IPS-18a (cell line): ENCODE measurements at regions not wholly inside any gene's neighbourhood (a gene's known extent, or its start where the extent isn't known, plus 50 kb on each side); places are given as distances from the start of the nearest gene placed in this dataset.

Source experiments
- H3K27ac ChIP-seq: one replicate; pipeline ENCODE4 v1.5.1; 2013; ENCODE audit warnings: low read length
- H3K27me3 ChIP-seq: one replicate; pipeline ENCODE4 v1.6.1; 2013; ENCODE audit warnings: mild to moderate bottlenecking, low read length; ENCODE audit not compliant: control insufficient read depth, insufficient read depth
- H3K36me3 ChIP-seq: one replicate; pipeline ENCODE4 v1.6.1; 2013; ENCODE audit warnings: low read depth, low read length; ENCODE audit not compliant: control insufficient read depth
- H3K4me1 ChIP-seq: one replicate; pipeline ENCODE4 v1.6.1; 2013; ENCODE audit warnings: low read depth, low read length; ENCODE audit not compliant: control insufficient read depth
- H3K4me3 ChIP-seq: one replicate; pipeline ENCODE4 v1.5.1; 2013; ENCODE audit warnings: low read length
- H3K9ac ChIP-seq: one replicate; pipeline ENCODE4 v1.6.1; 2013; ENCODE audit warnings: mild to moderate bottlenecking, low read length, moderate library complexity
- H3K9me3 ChIP-seq: one replicate; pipeline ENCODE4 v1.6.1; 2013; ENCODE audit warnings: low read depth, low read length; ENCODE audit not compliant: control insufficient read depth

DNA sequence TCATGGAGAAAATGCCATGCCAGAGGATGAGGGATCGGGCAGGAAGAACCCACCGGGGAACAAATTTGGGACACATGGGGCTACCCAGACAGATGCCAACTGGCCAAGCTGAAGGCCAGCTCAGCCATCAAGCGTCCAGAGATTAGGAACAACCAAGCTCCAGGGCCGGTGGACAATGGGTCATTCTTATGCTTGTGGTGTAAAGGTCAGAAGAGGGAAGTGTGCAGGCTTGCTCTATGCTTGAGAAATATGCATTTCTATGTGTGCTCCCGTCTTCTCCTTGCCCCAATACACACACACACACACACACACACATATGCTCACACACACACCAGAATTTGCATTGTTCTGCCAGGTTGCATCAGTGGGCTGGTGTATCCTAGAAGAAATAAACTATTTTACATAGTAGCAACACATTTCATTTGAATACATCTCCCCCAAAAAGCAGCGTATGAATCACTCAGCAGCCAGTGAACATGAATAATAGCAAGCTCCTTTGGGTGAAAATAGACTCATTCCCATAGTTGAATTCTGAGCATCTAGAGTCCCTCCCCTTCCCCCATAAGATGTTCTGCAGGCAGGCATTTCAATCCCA is 201.9 kb upstream of the PPARGC1A start:
- Histone ChIP-seq H3K9me3 (no peaks in the 10 kb centered on the region), H3K4me3 (no peak overlapping the region), H3K9ac (no peak overlapping the region), H3K27me3 (no peaks in the 10 kb centered on the region), H3K36me3 (no peaks in the 10 kb centered on the region), H3K27ac (no peak overlapping the region), H3K4me1 (no peaks in the 10 kb centered on the region)

DNA sequence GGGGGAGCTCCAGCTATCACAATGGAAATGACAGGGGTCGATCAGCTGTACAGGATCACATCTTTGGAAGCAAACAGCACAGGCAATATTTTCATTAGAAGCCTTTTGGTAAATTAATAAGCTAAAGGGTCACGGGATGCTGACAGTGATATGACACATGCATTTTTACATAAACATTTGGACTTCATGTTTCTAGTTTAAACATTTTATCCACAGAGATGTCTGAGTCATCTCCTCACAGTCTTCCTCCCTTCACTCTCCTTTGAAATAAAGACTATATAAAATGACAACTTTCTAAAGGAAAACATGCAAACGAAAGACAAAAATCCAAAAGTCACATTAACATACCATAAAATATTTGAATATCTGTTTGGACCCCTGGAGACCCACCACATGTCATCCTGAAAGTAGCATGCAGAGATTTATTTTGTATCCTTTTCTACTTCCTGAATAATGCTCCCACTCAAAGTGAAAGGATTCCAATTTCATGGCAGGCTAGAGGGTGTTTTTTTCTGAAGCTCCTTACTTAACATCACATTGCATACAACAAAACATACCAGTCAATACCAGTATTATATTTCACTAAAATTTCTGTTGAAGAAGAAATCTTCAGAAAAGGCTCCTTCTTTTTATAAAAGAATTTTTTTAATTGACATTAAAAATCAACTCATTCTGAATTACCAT is 200.1 kb upstream of the PPARGC1A start:
- no peaks in the 10 kb centered on the region for H3K27me3 ChIP-seq
- H3K4me1 ChIP-seq: no peaks in the 10 kb centered on the region
- H3K9ac ChIP-seq: no peak overlapping the region
- no peaks in the 10 kb centered on the region for H3K9me3 ChIP-seq
- H3K36me3 ChIP-seq: no peaks in the 10 kb centered on the region
- H3K27ac ChIP-seq: no peak overlapping the region
- H3K4me3 ChIP-seq: no peak overlapping the region

DNA sequence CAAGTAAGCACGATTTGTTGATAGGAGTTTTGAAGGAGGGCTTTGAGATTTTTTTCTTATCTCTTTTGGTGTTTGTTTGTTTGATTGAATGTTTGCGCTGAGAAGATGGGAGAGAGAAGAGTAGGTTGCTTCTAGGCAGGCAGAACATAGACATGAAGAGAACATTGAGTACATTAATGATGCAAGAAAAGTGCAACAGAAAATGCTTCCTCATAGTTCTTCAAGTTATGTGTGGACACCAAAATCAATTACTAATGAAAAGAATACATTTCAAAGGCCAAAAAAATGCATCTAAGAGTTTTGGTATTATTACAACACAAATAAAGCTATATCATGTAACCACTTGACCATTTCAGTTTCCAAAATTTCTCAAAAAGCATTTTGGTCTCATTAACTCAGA is 191.0 kb upstream of the PPARGC1A start:
- H3K27me3 ChIP-seq: no peaks in the 10 kb centered on the region
- no peaks in the 10 kb centered on the region for H3K4me1 ChIP-seq
- no peak overlapping the region for H3K4me3 ChIP-seq

DNA sequence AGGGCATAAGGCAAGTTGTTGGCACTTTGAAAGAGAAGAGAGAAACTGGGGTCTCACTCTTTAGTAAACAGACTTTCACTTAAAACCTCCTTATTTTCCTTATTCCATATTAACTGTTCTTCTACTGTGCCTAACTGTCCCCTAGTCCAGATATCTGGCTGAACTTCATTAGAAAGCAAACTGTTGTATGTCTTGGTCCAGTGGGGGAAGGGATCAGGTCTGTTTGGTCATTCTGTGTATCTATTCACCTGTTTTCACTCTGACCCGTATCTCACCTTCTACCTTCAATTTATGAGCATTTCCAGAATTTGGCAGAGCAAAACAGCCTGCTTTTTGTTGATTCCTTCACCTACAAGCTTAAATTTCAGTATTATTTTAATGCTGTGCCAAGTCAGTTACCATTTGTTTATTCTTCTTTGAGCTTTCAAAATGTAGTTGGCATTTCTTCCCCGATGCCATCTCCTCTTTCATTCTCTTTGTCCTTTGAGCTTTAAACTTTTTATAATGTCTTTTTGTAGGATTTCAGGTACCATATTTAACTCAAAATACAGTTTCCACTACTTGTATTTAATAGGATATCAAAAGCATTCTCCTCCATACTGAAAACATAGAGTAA is 188.6 kb upstream of the PPARGC1A start:
- no peak overlapping the region for H3K4me3 ChIP-seq
- H3K27ac ChIP-seq: no peak overlapping the region
- H3K27me3 ChIP-seq: no peaks in the 10 kb centered on the region
- H3K9ac ChIP-seq: no peak overlapping the region
- no peaks in the 10 kb centered on the region for H3K36me3 ChIP-seq
- no peaks in the 10 kb centered on the region for H3K9me3 ChIP-seq
- no peaks in the 10 kb centered on the region for H3K4me1 ChIP-seq

More for the DNA sequence above, 191.0 kb upstream of the PPARGC1A start:
- Histone ChIP-seq H3K27ac (no peak overlapping the region), H3K9ac (no peak overlapping the region), H3K36me3 (no peaks in the 10 kb centered on the region), H3K9me3 (no peaks in the 10 kb centered on the region)

DNA sequence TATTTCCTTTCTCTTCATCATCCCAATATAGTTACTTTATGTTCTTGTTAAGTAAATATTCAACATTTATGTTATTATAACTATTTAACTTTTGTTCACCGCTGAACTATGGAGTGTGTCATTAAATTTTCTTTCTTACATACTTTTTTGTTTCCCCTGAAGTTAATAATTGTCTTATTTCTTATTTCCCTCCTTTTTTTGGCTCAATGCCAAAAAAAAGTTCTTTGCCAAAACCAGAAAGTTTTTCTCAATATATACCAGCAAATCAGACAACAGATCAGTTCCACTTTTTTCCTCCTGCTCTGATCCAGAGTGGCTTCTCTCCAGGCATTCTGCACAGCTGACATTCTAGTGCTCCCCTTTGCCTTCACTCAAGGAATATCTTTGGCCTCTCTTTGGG is 187.0 kb upstream of the PPARGC1A start:
- Histone ChIP-seq H3K9ac (no peak overlapping the region), H3K9me3 (no peaks in the 10 kb centered on the region), H3K27me3 (no peaks in the 10 kb centered on the region), H3K4me3 (no peak overlapping the region), H3K36me3 (no peaks in the 10 kb centered on the region), H3K27ac (no peak overlapping the region), H3K4me1 (no peaks in the 10 kb centered on the region)

DNA sequence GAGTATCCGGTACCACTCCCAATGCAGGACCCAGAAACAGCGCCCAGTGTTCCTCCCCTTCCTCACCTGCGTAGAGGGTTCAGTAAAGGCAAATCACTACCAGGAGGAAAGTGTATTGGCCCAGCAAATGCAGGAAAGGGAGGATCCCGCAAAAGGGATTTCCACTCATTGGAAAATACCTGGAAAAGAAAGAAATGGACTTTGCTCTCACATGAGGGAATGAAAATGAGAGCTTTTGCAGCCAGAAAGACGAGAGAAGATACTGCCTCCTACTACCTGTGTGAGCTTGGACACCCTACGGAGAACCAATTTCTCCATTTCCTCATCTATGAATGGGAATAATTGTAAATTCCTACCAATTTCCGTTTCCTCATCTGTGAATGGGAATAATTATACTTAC is 184.1 kb upstream of the PPARGC1A start:
- no peaks in the 10 kb centered on the region for H3K27me3 ChIP-seq
- H3K4me3 ChIP-seq: no peak overlapping the region
- H3K27ac ChIP-seq: no peak overlapping the region
- no peak overlapping the region for H3K9ac ChIP-seq
- H3K9me3 ChIP-seq: no peaks in the 10 kb centered on the region
- H3K36me3 ChIP-seq: no peaks in the 10 kb centered on the region
- H3K4me1 ChIP-seq: no peaks in the 10 kb centered on the region

DNA sequence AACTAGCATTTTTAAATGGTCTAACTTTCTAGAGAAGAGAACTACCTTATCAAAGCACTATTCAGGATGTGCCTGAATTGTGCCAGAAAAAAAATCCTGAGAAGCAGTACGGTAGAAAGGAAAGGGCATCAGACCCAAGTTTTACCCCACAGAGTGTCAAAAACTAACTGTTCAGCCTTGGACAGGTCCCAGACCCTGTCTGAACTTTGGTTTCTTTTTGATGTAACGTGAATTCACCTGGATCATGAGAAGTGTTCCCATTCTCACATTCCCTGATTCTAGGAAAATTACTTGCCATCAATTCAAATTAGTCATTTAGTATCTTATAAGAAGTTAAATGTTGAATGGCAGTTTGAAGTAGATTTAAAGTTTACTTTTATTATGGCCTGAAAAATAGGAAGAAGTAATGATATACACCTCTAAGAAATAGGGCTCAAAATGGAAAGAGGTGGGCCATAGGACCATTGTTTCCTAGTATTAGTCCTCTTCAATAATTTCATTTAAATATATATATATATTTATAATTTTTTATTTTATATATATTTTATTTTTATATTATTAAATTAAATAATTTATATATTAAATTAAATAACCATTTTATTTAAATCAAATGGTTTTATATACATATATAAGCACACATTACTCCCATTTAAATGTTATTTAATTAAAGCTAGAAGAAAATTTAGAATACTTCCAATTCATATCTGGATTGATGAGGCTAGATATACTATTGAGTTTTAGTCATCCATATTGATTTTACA is 181.9 kb upstream of the PPARGC1A start:
- Histone ChIP-seq H3K9ac (no peak overlapping the region), H3K27ac (no peak overlapping the region), H3K27me3 (no peaks in the 10 kb centered on the region), H3K4me3 (no peak overlapping the region), H3K9me3 (no peaks in the 10 kb centered on the region), H3K4me1 (no peaks in the 10 kb centered on the region), H3K36me3 (no peaks in the 10 kb centered on the region)

DNA sequence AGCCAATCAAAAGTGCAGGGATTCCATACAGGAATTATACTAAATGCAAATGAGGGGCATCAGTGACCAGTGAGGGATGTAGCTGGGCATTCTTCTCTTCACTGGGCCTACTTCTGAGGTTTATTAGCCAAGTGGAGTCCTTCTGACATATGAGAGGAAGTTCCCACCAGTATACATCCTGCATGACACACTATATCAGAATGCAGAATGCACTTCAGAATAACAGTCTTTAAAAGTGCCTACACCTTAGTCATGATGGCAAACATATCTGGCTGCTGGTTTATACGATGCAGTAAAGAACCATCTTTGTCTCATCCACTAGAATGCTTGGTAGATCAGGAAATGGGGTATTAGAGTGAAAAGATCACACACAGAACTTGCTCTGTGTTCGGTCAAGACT is 180.3 kb upstream of the PPARGC1A start:
- Histone ChIP-seq H3K27me3 (no peaks in the 10 kb centered on the region), H3K9me3 (no peaks in the 10 kb centered on the region), H3K4me1 (no peaks in the 10 kb centered on the region), H3K4me3 (no peak overlapping the region), H3K27ac (no peak overlapping the region), H3K36me3 (no peaks in the 10 kb centered on the region), H3K9ac (no peak overlapping the region)

DNA sequence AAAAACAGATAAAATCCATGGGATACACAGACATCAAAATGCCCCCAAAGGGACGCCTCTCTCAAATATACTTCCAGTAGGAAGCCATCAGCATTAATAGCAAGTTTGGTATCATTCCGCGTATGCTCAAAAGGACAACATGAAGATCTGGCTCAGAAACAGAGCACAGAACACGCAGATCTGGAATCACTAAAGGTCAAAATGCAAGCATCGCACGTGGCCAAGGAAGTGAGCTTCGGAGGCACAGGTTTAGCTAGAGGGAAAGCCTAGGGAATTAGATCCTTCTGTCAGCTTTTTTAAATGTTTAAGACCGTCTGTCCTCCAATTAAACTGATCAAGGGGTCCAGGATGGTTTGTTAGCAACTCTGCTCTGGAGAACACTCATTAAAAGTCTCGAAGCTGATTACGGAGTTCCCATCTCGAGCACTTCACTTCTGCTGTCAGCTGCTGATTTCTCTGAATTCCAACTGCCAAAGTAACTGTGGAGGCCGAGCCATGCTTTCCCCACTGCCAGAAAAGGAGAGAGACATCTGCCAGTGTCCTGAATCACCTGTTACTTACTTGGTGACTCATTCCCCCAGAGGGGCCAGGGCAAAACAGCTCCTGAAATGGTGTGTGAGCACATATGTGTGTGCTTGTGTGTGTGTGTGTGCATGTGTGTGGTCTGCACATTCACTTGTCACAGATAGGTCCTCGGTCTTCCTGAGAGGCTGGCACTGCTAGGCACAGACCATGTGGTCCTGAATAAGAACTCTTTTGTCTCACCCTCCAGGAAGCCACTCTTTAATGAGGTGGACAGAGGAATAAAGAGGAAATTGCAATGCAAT is 177.7 kb upstream of the PPARGC1A start:
- Histone ChIP-seq H3K4me3 (no peak overlapping the region), H3K9ac (no peak overlapping the region), H3K27ac (no peak overlapping the region), H3K4me1 (no peaks in the 10 kb centered on the region), H3K27me3 (no peaks in the 10 kb centered on the region), H3K36me3 (no peaks in the 10 kb centered on the region), H3K9me3 (no peaks in the 10 kb centered on the region)

DNA sequence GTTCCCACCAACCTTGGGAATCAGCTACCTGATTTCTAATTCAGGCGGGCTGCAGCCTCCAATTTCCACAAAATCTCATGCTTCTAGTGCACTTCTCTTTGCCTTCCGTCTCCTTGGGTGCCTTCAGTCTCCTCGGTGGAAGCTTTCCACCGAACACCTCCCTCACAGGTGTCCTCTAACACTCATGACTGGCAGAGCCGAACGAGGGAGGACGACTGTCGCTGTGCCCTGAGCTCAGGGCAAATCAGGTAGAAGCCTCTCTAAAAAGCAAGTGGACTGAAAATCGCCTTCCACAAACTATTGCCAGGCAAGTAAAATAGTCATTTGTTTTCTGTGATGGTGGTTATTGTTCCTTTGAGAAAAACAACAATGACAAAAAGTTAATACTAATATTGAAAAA is 176.1 kb upstream of the PPARGC1A start:
- H3K9ac ChIP-seq: no peak overlapping the region
- H3K27ac ChIP-seq: no peak overlapping the region
- H3K9me3 ChIP-seq: no peaks in the 10 kb centered on the region
- no peaks in the 10 kb centered on the region for H3K4me1 ChIP-seq
- H3K27me3 ChIP-seq: no peaks in the 10 kb centered on the region
- no peaks in the 10 kb centered on the region for H3K36me3 ChIP-seq
- no peak overlapping the region for H3K4me3 ChIP-seq

DNA sequence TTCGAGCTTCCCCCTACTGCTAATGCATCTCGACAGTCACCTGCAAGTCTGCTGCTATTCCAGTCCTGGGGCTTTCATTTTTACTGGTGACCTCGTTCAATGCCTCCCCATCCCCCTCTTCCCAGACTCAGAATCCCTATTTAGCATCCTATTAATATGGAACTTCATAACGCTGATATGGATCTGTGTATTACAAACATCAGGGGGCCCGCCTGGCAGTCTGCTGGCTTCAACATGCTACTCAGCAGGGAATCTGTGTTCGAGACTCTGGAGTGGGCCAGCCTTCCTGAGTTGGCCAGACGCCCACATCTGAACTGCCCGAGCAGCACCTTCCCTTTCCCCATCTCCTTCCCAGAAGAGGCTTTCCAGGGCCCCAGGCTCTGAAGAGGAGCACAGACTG is 173.9 kb upstream of the PPARGC1A start:
- Histone ChIP-seq H3K4me1 (no peaks in the 10 kb centered on the region), H3K9me3 (no peaks in the 10 kb centered on the region), H3K27ac (no peak overlapping the region), H3K27me3 (no peaks in the 10 kb centered on the region), H3K9ac (no peak overlapping the region), H3K36me3 (no peaks in the 10 kb centered on the region), H3K4me3 (no peak overlapping the region)
